HUDEP-2 (cell line): ENCODE measurements at regions not wholly inside any gene's neighbourhood (a gene's known extent, or its start where the extent isn't known, plus 50 kb on each side); places are given as distances from the start of the nearest gene placed in this dataset.

Experiments used
- DNase-seq, 76 experiments: peaks; one replicate each; lab custom pipeline; 2025; ENCODE audit not compliant: unreplicated experiment in 76 of 76; lab: John Stamatoyannopoulos, UW

DNA sequence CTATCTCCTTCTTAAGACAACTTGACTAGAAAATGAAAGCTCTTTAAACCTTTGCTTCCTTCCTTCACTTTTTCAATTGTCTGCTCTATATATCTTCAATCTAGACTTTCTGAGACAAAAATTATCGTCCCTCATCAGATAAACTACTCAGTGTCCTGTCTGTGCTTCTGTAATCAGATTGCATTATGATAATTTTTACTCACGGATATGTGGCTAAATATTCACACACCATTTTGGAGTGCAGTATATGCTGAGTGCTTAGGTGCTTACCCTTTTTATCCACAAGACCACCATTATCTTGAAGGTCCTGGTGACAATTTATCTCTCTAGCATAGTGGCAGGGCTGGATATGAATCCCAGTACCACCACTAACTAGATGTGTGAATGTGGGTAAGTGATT, 1012.3 kb downstream of the TUSC7 start:
- no peak for DNase-seq

DNA sequence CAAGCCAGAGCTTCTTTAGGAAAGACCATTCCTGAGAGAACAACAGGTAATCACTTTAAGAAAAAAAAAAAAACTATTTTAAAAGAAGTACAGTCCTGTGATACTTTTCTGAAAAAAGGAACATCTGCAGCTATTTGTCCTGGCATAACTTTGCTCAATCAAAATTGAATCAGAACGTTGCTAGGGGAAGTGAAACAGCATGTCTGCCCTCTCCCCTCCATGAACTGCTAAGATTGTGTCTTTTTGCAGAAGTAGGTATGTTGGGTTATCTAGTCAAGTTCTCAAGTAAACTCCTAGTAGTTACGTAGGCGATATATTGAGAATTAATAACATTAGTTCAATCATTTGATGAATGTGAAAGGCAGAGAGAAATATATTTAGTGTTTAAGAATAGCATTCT, 1013.3 kb downstream of the TUSC7 start:
- DNase-seq: no peak

DNA sequence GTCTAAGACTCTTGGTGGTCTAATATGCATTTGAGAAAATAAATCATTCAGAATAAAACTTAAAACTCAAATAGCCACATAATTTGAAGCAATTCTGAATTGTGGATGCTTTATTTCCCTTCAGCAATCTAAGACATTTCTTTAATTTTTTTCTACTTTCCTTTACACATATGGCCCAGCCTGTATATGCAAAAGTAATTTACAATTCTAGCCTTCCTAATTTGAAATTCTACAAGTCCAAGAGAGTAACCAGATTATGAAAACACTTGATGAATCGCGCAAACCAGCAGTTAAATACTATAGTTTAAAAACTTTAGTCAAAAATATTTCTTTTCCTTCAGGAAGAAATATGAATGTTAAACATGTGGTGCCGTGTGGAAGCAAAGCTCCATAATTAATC, 1014.2 kb downstream of the TUSC7 start:
- no peak for DNase-seq

DNA sequence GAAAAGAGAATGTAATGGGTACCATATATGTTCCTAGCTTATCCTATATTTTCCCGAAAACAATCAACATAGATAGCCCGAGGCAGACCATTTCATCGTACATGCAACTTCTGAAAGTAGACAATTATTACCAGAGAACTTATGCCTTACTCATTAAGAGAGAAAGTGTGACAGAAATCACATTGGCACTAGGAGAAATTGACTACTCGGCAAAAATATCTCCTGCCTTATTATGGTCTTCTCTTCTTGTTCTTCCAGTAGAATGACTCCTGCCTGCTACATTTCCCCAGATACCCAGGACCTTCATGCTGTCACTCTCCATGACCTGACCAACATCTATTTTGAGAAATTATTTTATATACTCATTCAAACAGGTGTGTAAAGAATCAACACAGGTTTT, 1015.7 kb downstream of the TUSC7 start:
- no peak for DNase-seq

DNA sequence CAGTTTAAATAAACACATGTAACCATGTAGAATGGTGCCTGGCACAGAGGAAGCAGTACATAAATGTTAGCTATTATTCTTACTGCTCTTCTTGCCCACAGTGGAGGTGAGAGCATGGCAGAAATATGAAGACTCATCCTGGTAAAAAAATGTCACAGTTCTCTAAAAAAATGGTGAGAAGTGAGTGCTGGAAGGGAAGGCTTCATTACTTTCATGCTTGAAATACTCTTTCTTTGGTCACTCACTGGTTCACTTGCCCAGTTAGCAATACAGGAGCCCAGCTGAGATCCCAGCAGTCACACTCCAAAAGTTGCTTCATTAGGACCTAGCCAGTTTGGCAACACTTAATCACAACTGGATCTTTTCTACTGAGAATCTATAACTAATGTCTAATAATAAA, 1017.2 kb downstream of the TUSC7 start:
- no peak for DNase-seq

DNA sequence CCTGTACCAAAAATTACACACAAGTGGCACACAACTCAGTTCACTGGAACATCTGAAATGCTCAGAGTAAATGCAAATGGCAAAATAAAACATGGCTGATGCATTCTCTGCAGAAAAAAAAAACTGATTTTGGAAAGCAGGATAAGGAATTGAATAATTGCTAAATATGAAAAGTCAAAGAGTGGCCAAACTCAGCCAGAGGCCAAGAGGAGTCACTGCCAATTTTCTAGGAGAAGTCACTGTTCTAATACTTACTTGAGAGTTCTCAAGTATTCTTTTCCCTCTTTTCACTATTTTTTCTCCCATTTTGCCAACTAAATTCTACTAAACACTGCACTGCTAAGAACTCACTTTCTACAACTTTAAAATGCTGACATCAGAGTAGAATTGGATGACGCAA, 1018.6 kb downstream of the TUSC7 start:
- no peak for DNase-seq

DNA sequence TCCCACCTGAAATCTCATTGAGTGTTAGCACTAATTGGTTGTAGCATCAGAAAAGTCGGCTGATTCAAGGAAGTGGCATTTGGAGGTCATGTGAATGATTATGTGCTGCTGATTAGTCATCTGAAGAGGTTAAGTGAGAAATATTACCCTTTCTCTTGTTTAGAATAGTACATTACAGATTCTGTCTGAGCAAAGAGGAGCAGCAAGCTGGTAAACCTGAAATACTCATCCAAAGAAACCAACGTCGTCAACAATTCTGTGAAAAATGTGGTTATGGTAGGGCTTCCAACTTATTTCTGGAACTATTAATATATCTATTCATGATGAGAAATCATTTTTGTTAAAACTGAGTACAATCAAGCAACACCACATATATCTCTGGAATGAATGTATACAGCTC, 1024.9 kb downstream of the TUSC7 start:
- DNase-seq: no peak

DNA sequence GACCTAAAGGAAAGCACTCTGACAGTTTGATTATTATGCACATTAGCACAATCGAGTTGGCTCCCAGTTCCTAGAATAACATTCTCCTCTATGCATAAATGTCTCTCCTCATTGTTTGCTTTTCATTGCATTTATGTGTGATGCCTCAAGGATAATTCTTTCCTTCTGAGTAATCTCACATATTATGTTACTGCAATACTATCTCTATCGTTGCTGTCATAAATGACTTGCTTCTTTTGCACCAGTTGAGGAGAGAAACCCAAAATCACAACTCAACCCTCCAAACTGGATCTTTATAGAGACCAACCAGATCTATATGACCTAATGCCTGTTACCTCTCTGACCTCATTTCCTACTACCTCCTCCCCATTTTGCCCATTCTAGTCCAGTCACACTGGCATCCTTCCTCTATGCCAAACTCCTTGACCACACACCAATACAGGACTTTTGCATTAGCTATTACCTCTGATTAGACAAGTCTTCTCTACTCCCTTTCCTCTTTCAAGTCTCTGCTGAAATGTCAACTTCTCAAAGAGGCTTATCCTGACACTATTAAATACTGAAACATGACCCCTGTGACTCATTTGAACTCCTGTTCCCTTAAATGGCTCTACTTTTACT, 1026.0 kb downstream of the TUSC7 start:
- DNase-seq: no peak

DNA sequence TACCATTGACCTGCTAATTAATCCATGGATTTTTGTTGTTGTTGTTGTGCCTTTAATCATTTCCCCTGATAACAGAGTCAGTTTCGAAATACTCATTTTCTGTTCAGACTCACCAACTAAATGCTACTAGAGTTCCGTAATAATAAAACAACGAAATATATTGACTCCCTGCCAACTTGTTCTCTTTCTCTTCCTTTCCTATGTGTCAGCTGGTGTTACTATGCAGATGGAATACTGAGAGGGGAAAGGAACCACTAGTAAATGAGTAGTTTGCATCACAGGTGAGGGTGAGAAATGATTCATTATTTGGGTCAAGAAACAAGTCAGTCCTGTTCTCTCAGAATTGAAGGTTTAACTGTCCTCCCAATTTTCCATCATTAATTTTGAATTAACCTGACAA, 1027.3 kb downstream of the TUSC7 start:
- DNase-seq: no peak

DNA sequence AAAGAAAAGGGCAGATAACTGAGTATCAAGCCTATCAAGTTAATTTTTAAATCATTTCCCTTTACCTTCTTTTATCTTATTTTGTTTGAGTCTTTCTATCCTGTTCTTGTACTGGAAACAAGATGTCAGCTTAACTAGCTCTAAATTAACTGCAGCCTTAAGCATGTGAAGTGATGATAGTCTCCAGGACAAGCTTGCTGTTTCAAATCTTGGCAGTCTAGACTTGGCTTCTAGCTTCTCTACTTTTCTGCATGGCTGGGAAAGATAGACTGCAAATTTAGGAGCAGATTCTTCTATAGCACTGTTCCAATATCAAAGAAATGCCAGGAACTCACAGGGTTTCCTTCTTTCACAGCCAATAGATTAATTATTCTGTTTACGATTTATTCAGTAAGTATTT, 1034.4 kb downstream of the TUSC7 start:
- no peak for DNase-seq

DNA sequence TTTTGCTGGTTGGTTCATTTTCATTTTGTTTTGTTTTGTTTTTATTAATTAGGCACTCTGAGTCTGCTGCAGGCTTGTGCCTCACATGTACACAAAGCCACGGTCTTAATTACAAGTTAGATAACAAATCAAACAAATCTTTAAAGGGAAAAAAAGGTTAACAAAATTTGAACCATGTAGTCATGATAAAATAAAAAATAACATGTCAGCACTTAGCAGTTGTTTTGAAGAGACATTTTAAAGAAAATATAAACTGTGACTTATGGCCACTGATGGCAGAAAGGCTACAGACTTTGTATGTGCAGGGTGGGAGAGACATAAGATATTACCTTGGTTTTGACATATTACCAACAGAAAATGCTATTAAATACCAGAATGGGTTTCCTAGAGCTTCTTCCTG, 1035.4 kb downstream of the TUSC7 start:
- DNase-seq: no peak

DNA sequence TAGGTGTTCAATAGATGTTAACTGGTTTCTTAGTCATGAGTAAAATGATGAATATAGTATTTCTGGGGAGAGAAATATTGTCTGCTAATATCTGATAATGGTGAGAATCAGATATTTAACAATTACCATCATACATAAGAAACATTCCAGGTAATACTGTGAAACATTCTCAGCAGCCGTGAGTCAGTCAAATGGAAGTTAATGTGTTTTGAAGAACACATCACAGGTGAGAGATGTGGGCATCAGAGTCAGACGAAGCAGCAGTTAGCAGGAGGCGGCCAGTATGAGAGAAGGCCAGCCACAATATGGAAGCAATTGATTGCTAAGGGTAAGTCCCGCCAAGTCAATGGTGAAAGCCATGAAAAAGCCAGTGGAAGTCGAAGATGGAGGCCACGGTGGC, 1035.9 kb downstream of the TUSC7 start:
- no peak for DNase-seq

DNA sequence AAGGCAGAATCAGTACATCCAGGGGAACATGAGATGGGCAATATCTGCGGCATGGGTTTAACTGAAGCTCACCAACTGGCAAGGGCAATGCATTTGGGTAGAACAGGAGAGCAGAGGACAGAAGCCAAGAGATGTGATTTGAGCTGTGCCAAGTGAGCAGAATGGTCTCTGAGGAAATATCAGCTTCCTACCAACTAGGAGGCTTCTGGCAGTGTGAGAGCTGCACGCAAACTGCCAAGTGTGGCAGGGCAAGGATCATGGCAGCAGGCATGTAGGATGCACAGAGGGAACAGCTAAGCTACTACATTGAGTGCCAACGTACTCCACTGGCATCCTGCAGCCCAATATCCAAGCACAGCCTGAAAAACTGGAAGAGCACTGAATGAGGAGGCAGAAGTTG, 1036.5 kb downstream of the TUSC7 start:
- DNase-seq: no peak

DNA sequence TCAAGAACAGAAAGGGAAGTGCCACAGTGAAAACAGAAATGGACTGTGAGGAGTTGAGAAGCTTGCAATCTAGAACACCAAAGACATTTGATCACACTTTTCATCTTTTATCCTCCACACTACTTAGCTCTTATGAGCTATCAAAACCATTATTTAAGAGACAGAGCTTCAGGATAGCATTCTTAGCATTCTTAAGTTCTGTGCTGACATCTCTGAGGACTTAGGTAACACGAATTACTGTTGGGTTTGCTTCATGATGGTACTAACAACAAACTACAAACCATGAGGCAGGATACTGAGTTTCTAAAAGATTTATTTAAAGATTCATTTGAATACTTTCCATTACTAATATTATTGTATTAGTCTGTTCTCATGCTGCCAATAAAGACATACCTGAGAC, 1038.6 kb downstream of the TUSC7 start:
- no peak for DNase-seq

DNA sequence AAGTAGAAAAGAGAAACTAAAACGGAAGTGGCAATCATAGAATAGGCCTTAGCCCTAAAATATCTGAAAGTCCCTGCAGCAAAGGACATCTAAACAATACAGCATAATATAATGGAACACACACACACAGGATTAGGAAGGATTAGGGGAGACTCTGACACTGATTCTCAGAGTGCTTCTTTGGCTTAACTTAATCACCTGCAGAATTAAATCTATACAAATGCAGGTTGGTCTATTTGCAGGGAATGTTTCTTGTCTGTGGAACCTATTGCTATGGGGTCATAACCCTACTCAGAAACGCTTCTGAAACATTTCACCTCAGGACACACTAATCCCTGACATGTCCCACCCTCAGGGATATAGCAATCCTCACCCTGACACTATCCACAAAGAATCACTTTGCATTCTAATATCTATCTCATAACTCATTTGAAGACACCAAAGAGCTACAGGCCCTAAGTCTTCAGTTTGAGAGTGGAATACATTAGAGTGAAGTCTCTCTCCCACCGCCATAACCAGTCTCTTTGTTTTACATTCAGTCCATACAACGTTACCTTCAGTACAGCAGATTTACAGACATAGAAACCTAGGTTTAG, 1041.2 kb downstream of the TUSC7 start:
- DNase-seq: no peak

DNA sequence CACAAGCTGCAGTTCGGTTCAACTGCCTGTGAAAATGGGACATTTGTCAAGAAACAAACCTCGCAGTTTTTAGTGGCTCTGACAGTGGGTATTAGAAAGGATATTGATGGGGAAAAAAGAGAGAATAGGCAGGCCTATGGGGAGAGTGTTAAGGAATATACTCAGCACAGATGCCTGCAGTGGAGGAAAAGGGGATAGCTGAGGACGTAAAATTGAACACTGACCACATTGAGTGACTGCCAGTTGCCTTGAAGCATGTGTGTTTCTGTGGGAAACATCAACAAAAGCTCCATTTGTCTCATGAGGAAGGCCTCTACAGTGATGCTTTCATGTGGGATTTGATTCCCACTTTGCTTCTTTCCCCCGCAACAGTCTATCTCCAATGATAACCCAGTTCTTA, 1042.1 kb downstream of the TUSC7 start:
- DNase-seq: no peak

DNA sequence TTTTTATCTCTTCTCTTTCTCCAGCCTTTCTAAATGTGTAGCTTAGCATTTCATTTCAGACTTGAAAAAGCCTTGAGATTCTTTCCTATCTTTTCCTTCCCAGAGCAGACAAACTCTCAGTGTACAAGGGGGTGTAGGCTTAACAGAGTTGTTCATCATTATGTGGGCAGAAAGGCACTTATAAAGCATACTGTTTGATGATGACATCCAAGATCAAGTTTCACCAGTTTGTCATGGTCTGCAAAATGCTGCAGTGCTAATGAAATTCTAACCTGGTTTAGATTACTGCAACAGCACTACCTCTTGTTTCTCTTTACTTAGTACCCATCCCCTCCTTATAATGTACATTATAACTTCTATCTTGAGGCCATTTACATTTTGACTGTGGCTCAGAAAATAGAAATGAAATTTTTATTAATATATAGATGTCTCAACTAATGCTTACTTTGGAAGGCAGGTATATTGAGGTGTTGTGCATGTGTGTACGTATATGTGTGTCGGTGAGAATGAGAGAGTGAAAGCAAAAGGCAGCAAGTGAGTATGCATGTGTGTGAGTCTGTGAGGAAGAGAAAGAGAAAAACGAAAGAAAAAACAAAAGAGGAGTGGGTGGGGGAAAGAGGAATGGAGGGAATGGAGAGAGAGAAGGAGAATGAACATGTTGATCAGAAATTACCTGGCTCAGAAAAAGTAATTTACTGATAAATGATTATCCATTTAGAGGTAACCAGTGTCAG, 1043.6 kb downstream of the TUSC7 start:
- DNase-seq: no peak

DNA sequence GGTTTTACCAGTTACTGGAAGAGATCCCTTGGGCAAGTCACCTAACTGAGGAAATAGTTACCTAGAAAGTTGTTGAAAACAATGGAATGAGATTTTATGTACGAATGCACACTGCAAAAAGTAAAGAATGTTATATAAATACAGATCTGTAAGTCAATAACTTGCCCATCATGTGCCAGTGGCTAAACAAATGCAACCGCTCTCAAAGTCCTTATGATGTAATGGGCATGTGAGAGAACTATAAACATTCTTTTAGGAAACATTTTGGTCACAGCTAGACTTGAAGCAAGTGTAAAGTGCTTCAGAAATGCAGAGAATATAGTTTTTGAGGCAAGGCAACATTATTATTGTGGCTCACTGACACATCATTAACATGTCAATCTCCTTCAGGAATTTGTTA, 1044.5 kb downstream of the TUSC7 start:
- no peak for DNase-seq

DNA sequence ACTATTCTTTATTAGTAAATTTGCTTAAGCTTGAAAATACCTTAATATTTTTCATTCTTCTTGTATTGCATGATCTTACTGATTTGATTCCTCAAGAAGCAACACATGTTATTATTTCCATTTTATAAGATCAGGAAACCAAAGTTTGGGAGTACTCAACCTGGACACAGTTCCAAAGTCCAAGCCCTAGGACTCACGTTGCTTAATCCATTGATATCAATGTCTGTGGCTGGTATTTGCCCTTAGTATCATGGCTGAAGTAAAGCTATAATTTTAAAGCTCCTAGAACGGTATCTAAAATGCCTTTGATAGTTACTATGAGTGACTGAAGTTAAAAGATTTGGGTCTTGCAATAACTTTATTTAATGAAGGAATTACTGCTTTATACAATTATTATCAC, 1045.3 kb downstream of the TUSC7 start:
- DNase-seq: no peak

DNA sequence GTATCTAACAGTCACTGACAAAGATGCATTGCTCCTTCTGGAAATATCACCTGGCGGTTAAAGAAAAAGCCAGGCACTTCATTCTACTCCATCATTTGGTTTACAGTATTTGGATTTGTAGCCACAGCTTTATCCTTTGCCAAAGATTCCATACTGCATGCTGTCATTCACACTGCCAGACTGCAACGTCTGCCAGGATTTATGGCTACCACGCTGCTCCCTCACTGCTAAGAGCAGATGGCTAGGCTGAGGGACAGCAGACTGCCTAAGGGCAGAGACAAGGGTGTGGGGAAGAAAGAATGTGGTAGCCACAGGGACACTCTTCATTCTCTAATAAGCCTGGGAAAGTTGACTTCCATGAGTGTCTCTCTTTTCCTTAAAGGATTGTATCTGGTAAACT, 1047.0 kb downstream of the TUSC7 start:
- no peak for DNase-seq

DNA sequence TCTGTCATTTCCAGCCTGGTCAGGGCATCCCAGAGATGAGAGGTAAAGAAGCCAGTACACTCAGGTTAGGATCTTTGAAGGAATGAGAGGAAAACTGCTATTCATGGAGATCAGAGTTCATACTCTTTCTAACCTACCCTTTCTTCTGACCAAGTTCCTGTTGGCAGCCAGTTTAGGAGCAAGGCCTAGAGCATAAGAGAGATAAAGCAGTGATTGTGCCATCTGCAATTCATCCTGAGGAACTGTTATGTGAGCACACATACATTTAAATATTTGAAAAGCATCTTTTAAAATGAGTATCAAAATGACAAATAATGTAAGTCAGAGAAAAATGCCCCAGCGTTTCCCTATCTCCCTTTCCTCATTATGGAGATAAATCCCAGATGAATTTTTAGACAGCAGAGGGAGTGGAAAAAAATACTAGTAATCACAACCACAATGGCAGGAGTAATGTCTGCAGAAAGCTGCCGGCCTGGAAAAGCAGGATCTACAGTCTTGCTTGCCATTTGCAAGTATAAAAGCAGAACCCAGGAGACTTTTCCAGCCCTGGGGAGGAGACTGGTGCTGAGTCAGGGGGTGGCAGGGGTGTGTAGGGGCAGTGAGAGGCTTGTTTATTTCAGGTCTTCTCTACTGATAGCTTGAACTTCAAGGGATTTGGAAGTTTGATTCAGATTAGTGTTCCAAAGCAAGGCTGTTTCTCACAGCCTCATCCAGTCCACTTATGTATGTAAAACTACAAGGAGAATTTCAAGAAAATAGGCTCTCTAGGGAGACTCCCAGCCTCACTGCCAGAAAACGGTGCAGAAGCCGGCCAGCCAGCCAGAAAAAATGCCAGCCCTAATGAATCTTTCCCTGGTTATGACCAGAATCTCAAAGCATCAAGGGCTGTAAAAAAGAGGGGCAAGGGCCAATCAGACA, 1052.4 kb downstream of the TUSC7 start:
- no peak for DNase-seq
